ENCODE measurements at regions not wholly inside any gene's neighbourhood (a gene's known extent, or its start where the extent isn't known, plus 50 kb on each side); places are given as distances from the start of the nearest gene placed in this dataset.
"Not testable (repeated sequence)": the region's sequence is repeated elsewhere in the genome, so short reads cannot be mapped to it uniquely, and the experiment has no call there.

DNA sequence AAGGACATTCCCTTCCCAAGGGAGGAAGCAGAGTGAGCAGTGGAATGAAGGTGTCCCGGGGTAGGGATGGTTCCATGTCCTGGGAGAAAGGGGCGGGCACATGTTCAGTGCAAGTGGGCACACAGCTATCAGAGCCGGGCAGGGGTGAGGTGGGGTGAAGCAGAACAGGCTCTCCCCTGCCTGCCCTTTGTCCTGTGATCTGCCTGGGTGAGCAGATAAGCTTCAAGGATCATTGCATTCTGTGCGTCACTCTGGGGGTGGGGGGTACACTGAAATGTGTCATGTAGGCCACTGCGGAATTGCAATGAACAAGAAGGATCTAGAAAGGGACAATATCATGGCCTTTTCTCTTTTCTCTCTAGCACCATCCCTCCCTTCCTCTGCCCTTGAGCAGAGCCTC lies 61.7 kb upstream of the SHB start:
- no peak overlapping the region for H3K4me3 ChIP-seq (replicated peaks; ENCODE audit: low read depth, low read length)
- DNase-seq (ENCODE audit: extremely low read depth, low read depth): no peak
- TF ChIP-seq, protein P1, sequence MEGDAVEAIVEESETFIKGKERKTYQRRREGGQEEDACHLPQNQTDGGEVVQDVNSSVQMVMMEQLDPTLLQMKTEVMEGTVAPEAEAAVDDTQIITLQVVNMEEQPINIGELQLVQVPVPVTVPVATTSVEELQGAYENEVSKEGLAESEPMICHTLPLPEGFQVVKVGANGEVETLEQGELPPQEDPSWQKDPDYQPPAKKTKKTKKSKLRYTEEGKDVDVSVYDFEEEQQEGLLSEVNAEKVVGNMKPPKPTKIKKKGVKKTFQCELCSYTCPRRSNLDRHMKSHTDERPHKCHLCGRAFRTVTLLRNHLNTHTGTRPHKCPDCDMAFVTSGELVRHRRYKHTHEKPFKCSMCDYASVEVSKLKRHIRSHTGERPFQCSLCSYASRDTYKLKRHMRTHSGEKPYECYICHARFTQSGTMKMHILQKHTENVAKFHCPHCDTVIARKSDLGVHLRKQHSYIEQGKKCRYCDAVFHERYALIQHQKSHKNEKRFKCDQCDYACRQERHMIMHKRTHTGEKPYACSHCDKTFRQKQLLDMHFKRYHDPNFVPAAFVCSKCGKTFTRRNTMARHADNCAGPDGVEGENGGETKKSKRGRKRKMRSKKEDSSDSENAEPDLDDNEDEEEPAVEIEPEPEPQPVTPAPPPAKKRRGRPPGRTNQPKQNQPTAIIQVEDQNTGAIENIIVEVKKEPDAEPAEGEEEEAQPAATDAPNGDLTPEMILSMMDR (IDR thresholded peaks at IDR 0.05; ENCODE audit: low read depth, low read length, missing control alignments): no peak

DNA sequence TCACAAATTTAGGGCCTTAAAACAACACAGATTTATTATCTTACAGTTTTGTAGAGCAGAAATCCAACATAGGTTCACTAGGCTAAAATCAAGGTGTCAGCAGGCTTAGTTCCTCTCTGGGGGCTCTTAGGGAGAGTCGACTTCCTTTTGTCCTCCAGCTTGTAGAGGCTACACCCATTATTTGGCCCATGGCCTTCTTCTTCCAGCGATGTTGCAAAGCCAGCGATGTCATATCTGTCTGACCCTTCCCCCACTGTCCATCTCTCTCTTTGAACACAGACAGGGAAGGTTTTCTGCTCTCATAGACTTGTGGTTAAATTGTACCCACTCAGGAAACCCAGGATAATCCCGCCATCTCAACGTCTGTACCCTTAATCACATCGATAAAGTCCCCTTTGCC lies 60.3 kb upstream of the SHB start:
- DNase-seq (ENCODE audit: extremely low read depth, low read depth): no peak
- TF ChIP-seq, protein P1 (IDR thresholded peaks at IDR 0.05; ENCODE audit: low read depth, low read length, missing control alignments): no peak

DNA sequence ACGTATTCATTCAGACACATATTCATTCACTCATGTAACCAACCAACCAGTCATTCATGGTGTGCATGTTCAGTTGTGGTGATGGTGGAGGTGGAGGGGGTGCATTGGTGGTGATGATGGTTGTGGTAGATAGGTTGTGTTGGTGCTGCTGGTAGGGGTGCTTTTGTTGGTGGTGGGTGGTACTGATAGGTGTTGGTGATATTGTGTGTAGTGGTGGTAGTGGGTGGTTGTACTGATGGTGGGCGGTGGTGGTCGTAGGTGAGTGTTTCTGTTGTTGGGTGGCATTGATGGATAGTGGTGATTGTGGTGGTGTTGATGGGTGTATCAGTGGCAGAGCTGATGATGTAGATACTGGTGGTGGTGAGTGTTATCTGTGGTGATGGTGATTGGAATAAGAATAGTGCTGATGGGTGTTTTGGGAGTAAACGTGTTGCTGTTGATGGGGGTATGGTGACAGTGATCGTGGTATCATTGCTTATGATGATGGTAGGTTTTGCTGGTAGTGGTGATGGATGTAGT lies 59.8 kb upstream of the SHB start:
- TF ChIP-seq, protein P1 (IDR thresholded peaks at IDR 0.05; ENCODE audit: low read depth, low read length, missing control alignments): no peak
- DNase-seq (ENCODE audit: extremely low read depth, low read depth): no peak
- H3K4me3 ChIP-seq (replicated peaks; ENCODE audit: low read depth, low read length): no peak overlapping the region

More for the DNA sequence above, 60.3 kb upstream of the SHB start:
- H3K4me3 ChIP-seq (replicated peaks; ENCODE audit: low read depth, low read length): no peak overlapping the region

DNA sequence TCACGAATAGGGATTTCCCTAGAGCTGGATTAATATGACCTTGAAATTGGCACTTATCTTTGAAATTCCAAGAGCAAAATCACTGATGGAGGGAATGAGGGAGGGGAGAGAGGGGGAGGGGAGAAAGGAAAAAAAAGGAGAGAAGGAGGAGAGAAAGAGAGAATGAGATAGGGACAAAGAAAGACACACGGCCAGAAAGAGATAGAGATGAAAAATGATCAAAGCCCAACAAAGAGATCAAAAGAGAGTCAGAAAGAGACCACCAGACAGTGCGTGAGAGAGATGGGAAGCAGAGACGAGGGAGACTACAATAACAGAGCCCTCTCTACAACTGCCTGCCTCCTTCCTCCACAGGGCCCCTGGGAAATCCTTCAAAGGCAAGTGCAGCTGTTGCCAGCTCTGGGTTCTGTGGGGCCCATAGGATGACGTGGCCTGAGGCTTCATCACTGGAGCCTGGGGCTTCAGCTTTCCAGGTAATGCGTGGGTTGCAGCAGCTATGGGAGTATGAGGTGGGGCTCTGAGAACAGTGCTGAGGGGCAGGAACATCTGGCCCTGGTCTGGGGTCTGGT lies 58.3 kb upstream of the SHB start:
- no peak overlapping the region for H3K4me3 ChIP-seq (replicated peaks; ENCODE audit: low read depth, low read length)
- TF ChIP-seq, protein P1 (IDR thresholded peaks at IDR 0.05; ENCODE audit: low read depth, low read length, missing control alignments): no peak
- no peak for DNase-seq (ENCODE audit: extremely low read depth, low read depth)

DNA sequence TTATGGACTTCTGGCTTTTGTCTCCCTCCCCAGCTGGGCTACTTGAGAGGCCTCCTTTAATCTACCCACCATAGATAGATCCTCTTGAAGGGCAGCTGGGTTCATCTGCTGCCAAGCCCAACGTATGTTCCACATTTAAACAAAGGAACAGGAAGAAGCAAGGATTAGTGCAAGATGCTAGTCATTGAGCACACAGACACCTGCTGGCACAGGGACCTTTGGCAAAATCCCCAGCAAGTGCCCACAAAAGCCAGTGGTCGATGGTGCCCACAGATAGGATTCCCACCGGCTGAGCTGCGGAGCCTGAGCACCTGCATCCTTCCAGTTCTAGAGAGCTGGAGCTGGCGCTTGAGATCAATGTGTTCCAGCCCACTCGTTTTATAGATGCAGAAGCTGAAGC lies 57.7 kb upstream of the SHB start:
- no peak for DNase-seq (ENCODE audit: extremely low read depth, low read depth)
- TF ChIP-seq, protein P1 (IDR thresholded peaks at IDR 0.05; ENCODE audit: low read depth, low read length, missing control alignments): no peak

DNA sequence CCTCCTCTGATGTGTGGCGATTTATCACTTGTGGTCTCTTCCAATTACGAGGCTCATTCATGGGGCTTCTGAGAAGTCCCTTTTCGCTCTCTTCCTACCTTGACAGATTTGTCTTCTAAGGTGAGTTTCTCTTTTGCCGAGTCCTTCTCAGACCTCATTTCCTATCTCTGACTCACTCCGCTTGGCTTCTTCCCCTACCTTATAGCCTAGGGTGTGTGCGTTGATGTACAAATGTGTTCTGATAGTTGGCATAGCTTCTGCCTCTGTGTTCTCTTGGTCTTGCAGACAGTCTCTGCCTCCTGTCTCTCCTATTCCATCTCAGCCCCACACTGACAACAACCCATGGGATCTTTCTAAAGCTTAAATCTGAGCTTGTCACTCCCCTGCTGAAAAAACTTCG lies 56.9 kb upstream of the SHB start:
- TF ChIP-seq, protein P1 (IDR thresholded peaks at IDR 0.05; ENCODE audit: low read depth, low read length, missing control alignments): no peak
- DNase-seq (ENCODE audit: extremely low read depth, low read depth): no peak
- H3K4me3 ChIP-seq (replicated peaks; ENCODE audit: low read depth, low read length): no peak overlapping the region

More for the DNA sequence above, 57.7 kb upstream of the SHB start:
- no peak overlapping the region for H3K4me3 ChIP-seq (replicated peaks; ENCODE audit: low read depth, low read length)

DNA sequence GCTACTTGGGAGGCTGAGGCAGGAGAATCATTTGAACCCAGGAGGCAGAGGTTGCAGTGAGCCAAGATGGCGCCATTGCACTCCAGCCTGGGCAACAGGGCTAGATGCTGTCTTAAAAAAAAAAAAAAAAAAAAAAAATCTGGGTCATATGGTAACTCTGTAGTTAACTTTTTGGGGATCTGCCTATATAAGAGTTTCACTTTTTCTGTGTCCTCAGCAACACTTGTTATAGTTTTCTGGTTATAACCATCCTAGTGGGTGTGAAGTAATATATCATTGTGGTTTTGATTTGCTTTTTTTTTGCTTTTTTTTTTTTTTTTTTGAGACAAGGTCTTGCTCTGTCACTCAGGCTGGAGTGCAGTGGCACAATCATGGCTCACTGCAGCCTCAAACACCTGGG lies 54.3 kb upstream of the SHB start:
- not testable (repeated sequence) for DNase-seq (ENCODE audit: extremely low read depth, low read depth); H3K4me3 ChIP-seq (replicated peaks; ENCODE audit: low read depth, low read length)
